Renal cortex interstitium (tissue), 11 donors: ENCODE measurements at regions not wholly inside any gene's neighbourhood (a gene's known extent, or its start where the extent isn't known, plus 50 kb on each side); places are given as distances from the start of the nearest gene placed in this dataset.

Experiments used
- DNase-seq, 11 donors: peaks; one replicate each; pipeline ENCODE4 v3.0.0-alpha.2; 2013; ENCODE audit warnings: low read depth in 9 of 11, low spot score in 4 of 11; ENCODE audit errors: extremely low read depth in 1 of 11

DNA sequence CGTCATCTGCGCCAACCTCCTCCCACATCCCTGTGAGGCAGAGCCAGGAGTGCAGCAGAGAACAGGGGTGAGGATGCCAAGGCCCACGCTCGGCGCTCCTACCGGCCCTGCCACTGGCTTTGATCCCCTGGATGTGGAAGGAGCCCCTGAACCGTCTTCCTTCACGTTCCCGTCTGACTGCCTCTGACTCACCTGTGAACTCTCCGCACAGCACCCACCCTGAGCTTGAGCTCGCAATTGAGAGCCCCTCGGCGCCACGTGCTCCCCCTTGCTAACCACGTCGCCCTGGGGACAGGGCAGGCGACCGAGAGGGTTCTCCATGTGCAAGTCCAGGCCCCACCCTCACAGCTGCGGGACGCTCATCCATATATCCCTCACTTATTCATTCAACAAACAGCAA, 645.3 kb downstream of the BRD1 start:
- no peak for DNase-seq

DNA sequence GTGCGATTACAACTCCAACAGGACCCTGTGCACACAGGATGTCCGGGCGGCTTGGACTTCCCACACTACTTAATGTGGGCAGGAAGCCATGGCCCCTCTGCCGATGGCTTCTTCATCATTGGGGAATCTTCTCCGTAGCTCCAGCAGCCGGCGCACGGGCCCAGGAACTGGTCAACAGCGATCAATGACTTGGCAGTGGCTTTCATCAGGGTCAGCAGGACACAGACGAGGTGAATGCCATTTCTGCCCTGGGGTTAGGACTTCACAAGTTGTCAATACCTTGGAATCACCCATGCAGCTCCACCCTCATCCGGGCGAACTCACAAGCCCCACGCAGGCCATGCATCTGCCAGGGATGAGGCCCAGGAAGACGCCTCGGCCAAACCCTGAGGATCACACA, 645.7 kb downstream of the BRD1 start:
- no peak for DNase-seq

DNA sequence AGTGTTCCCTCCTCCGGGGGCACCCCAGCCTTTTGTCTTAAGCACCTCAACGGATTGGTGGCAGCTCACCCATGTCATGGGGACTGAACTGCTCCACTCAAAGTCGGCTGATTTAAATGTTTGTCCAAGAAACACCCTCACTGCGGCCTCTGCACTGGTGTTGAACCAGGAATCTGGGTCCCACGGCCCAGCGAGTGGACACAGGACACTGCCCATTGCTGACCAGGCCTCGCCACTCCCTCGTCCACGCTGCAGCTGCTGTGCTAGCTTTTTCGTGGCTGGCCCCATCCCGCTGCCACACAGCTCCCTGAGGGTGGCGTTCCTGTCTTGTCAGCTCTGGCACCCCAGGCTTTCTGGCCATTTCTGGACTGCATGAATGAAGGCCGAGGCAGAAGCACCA, 646.2 kb downstream of the BRD1 start:
- DNase-seq: no peak

DNA sequence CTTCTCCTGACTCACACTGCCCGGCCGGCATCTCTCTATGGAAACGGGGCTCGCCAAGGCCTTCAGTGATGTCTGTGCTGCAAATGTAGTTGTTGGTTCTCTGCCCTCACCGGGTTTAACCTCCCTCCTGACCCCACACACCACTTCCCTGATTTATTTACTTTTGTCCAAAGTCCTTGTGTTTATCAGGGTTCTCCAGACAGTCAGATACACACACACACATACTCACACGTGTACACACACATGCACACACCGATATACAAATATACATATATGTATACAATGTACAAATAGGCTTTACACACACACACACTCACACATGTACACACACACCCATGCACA, 647.0 kb downstream of the BRD1 start:
- no peak for DNase-seq

DNA sequence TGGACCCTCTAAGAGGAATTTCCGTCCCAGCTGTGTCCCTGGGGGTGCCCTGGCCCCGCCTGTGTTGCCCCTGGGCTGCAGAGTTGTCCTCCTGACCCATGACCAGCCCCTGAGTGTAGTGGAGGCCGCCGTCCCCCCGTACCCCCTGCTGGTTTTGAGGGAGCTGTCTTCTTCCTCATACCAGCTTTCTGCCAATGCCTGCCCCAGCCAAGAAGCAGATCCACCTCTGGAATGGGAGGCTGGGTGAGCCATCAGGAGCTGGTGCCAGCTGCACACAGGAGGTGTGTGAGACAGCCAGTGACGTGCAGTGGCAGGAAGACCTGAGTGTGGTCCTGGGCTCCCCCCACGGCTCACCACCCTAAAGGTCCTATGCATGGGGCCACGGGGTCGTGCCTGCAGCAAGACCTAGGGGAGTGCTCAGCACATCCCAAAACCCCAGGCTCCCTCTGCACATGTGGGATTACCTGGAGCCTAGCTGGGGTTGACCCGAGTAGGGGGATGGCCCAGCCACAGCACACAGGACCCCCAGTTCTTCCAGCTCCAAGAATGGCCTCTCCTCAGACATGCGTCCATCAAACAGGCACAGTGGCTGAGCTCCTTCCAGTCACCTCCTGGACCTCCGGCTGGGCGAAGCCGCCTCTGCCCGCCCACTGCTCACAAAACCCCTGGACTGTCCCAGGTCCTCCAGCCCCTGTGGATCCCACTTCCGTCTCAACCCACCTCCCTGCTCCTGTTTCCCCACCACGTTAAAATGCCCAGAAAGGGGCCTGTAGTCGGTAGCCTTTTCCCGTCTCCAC, 647.6 kb downstream of the BRD1 start:
- no peak for DNase-seq

DNA sequence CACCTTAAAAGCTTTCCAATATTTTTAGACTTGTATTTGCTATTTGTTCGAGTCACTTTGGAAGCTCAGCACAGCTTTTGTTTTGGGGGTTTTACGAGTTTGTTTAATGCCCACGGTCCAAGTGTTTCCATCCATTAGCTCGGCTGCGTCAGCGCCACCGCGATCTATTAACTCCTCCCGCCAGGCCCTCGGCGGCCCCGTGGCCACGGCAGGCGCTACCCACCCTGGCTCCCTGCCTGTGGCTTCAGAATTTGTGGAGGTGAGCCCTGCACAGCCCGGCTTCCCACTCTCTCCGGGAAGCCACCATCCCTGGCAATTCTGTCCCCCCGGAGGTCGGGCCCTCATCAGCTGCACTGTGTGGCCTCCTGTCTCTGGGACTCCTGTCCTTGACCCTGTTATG, 648.5 kb downstream of the BRD1 start:
- DNase-seq: no peak

DNA sequence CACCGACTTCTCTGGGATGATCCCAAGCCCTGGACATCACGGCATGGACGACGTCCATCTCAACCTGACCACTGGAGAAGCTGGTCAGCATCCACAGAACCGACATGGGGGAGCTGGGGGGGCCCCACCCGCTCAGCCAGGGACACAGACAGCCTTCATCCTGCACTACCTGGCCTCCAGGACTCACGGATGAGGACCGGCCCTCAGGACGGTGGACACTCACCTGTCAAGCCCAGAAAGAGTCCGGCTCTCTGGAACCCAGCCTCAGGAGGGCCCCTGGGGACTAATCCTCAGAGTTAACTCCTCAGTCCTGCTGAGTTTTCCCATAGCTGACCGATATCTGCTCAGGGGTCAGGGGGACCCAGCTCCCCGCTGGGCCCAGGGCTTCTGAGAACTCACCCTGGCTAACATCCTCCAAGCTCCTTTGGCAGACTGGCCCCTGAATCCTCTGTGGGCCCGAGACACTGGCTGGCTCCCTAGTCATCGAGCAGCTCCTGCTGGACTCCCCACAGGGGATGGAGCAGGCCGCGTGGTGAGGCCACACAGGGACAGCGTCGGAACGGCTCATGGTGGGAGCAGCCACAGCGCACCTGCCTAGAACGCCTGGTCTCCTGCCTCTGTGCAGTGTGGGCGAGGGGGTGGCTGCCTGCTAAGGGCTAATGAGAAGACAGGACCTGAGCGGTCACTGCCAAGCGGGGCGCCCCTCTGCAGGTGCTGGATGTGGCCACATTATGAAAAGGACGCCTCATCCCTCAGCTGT, 649.2 kb downstream of the BRD1 start:
- no peak for DNase-seq

DNA sequence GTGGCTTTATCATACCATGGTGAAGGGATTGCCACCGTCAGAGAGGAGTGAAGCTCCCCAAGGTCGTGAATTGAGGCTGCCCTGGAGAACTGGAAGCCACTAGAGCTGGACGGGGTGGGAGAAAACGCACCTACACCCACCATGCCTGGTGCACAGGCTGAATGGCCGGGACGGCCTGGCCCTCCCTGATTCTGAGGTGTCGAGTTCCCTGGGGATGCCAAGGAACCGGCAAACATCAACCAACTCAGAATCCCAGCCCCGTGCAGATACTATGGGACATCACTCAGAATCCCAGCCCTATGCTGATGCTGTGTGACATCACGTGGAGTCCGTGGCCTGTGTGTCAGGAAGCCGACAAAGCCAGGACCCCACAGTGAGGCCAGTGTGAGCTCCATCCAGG, 650.0 kb downstream of the BRD1 start:
- no peak for DNase-seq

DNA sequence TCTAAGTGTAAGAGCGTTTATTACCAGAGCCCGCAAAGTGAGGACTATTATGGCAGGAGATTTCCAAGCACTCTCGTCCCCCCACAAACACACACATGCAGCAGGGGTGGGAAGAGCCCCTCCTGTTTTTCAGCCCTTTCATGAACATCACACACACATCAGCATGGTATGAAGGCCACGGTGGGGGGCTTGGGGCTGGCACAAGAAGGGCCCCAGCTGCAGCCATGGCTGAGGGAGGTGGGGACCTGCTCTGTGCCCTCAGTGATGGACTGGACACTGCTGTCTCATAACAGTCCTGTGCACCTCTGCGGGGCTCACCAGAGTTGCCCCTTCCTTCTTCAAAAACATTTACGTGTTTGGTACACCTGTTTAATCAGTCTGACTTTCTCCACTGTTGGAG, 650.7 kb downstream of the BRD1 start:
- no peak for DNase-seq

DNA sequence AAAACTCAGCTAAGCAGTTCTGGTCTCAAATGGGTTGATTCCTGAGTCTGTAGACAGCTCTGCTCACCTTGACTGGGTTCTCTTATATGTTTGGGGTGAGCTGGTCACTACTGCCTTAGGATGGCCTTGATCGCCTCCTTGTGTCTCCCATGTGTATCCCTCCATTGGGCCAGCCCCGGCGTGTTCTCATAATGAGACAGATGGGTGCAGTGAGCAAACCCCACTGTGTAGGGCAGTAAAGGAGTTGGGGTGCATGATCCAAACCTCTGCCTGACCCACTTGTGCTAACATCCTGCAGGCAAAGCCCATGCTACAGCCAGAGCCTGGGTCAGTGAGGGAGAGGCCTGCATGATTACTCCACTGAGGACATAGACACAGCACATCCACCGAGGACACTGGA, 657.6 kb downstream of the BRD1 start:
- DNase-seq: no peak

DNA sequence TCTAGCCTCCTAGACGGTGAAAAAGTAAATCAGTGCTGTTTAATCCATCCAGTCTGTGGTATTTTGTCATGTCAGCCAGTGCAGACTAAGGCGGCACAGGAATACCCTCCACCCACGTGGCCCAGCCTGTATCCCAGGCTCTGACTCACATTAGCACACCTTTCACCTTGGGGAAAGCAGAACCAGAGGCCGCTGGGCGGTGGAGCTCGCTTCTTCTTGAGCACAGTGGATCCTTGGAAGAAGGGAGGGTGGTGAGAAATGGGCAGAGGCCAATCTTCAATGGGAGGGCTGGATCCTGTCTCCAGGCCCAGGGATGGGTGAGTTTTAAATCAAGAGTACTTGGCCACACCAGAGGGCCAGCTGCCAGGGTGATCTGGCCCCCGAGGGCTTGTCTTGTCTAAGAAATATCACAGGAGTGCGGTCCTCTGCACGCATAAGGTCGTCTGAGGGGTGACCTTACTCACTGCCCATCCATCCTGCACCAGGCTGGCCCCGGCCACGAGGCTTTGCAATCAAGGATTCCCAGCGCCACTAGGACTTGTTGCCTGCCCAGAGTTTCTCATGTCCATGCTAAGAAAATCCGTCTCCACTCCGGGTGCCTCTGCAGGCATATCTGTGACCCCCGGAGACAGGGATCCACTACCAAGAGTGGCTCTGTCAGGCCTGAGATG, 658.5 kb downstream of the BRD1 start:
- DNase-seq: no peak

DNA sequence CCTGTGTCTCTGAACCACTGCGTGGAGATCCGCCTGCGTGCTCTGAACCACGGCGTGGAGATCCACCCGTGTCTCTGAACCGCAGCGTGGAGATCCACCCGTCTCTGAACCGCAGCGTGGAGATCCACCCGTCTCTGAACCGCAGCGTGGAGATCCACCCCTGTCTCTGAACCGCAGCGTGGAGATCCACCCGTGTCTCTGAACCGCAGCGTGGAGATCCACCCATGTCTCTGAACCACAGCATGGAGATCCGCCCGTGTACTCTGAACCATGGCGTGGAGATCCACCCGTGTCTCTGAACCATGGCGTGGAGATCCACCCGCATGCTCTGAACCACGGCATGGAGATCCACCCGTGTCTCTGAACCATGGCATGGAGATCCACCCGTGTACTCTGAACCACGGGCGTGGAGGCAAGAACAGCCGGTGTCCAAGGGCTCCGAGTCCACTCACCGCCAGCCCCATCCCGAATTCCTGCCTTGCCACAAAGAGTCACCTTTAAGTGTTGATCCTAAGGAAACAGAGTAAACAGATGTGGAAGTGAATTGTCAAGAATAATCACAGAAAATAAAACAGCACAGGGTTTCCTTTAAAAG, 659.4 kb downstream of the BRD1 start:
- no peak for DNase-seq

DNA sequence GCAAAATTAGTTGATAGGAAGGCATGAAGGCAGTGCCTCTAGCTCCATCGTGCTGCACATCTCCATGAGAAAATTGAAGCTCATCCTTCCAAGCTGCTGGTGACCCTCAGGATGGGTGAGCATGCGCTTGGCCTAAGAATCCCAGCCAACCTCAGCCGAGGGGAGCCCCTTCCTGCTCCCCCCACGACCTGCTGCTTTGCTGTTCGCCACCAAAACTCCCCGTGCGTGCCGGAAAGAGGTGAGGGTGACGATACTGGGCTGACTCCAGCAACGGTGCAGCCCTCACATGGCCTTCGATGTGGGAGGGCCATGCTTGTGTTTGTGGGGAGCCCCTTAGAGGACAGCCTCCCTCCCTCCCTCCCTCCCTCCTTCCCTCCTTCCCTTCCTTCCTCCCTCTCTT, 660.9 kb downstream of the BRD1 start:
- no peak for DNase-seq

DNA sequence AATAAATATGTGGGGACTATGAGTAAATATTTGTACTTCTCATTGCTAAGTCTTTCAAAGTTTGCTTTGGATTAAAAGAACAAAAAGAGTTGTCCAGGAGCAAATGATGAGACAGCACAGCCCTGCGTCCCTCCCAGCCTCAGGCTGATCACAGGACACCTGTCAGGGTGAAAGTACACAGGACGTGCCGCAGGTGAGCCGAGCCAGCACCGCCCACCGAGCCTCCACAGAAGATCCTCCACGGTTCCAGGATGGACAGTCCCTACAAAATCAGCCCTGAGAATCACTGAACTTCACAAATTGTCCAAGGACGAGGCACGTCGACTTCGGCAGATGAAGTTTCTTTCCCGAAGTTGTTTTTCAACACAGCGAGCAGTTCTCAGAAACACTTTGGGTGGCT, 661.5 kb downstream of the BRD1 start:
- DNase-seq: no peak

DNA sequence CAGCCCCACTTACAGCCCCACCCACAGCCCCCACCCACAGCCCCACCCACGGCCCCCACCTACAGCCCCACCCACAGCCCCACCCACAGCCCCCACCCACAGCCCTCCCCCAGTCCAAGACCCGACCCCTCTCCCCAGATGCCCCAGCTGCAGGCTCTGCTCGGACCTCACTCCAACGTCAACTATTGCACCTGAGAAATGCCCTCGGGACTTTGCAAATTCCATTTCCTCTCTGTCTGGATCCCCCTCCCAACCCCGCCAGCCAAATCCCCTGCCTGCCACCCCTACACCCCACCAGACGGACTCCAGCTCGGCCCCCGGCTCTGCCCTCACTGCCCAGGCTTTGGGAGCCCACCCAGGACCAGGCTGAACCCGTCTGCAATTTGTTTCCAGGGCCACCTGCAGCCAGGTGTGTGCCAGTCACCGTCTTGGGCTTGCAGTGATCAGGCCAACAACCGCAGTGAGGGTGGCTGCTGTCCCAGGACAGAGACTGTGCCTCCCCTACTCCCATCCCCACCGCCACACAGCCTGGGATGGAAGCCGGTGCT, 662.8 kb downstream of the BRD1 start:
- no peak for DNase-seq

DNA sequence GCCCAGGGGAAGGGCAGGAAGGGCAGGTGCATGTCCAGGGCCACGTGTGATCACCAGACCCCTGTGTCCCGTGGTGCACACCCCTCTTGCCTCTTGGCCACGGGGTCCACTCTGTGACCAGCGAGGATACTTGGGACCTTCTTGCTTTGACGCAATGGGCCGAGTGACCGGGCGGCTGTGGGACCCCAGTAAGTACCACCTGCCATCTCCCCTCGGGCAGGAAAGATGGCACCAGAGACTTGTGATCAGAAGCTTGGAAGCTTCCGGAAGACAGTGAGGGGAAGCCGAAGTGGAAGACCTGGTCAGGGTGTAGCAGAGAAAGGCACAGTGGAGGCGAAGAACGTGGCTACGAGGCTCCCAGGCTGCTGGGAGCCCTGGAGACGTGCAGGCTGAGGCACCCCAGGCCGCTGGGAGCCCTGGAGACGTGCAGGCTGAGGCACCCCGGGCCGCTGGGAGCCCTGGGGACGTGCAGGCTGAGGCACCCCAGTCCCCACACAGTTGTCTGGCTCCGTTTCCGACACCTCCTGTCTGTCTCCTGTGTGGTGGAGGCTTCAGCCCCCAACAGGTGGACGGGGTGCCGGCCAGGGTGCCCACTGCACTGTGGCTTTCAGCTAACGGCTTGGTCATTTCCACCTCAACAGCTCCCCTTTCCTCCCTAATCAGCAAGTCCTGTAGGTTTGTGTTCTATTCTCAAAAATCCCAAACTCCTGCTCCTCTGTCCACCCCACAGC, 663.5 kb downstream of the BRD1 start:
- no peak for DNase-seq

DNA sequence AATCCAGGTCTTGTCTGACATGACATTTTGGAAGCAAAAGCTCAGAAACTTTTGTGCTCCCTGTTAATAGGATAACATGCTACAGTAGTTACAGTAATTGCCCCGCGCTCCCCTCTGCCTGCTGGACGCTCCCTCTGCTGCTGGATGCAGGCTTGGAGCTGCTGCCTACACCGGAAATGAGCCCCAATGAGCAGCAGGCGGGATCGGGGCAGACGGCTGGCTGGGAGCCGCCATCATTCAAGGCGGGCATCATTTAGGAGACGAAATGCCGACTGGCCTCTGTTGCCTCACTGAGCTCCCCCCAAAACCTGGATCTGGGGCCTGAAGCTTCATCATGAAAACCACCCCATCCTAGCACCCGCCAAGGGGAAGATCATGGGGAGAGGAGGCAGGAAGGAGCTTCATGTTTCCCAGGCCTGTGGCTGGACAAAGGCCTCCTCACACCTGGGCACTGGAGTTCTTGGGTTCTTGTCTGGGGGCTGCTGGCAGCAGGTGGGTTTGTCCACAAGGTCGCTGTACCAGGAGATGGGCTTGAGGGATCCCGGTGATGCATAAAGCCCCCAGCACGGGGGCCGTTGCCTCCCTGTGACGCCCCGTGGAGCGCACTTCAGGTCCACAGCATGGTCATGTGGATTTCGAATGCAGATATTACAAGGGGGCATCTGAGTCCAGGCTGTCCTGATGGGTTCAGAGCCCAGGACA, 664.3 kb downstream of the BRD1 start:
- DNase-seq: no peak

DNA sequence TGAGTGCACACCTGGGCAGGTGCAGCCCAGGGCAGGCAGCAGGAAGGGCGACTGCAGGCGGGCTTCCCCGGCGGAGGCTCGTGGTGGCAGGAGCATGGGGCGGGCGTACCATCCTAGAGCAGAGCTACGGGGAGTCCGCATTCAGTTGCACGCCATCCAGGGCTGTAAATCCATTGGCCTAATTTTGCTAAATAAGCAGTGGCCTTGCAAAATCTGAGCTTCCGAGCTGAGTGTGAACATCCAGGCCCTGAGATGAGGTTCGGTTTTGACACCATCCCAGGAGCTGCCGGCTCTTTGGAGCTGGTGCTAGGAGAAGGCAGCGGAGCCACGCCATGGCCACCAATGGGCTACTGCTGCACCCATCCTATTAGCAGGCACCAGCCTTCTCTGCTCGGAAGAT, 664.8 kb downstream of the BRD1 start:
- no peak for DNase-seq
